Left forelimb (tissue), 1 donor: ENCODE measurements at regions not wholly inside any gene's neighbourhood (a gene's known extent, or its start where the extent isn't known, plus 50 kb on each side); places are given as distances from the start of the nearest gene placed in this dataset.
A peak's percentile ranks its signal among the peaks of the same experiment; 100 is the strongest.
"Not testable (repeated sequence)": the region's sequence is repeated elsewhere in the genome, so short reads cannot be mapped to it uniquely, and the experiment has no call there.

Source experiments
- DNase-seq: peaks from one replicate; pipeline ENCODE4 v3.0.0-alpha.2; 2018; ENCODE audit warnings: low spot score

DNA sequence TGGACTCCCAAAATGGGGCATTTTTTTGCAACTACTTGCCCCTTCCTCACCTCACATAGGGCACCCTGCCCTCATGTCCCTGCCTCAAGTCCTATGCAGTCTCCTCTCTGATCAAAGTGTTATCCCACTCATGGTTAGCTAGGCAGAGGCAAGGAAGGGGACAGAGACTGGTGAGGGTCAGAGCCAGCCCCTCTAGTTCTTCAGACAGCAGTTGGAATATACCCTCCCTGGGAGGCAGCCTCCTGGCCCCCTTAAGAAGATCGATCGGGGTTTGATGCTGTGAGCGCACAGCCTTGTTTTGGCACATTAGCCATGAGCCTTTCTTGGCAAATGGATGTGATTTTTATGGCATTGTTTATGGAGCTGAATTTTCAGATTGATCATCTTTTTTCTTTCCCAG, 436.9 kb downstream of the BUD13 start:
- DNase-seq: no peak

DNA sequence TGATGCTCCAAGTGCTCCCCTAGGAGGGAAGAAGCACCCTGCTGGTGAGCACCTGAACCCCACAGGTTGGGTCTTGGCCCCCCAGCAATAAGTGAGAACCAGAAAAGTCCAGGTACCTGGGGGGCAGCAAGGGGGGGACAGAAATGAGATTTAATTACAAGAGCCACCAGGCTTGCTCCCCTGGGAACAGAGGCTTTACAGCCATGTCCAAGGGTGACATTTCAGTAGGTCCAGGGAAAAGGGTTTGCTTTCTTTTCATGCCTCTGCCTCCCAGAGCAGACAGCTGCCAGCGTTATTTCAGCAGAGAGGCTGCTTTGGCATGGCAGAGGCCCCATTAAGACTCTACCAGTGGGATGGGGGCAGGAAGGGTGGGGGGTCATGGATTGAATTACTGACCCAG, 437.7 kb downstream of the BUD13 start:
- DNase-seq: no peak

DNA sequence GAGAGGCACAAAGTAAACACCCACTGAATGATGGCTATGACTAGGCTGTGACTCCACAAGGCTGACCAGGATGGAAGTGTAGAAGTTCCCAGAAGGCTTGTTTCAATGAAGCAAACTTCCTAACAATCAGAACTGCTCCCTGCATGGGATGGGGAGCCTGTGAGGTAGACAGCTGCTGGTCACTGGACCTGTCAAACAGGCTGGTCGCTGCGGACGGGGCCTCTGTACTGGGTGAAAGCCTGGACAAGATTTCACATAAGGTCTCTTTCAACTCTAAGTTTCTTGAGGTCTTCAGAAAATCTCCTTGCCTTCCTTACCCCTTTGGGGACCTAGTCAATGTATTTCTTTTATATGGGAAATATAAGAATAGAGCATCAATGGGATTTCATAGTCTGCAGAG, 438.2 kb downstream of the BUD13 start:
- DNase-seq: no peak

DNA sequence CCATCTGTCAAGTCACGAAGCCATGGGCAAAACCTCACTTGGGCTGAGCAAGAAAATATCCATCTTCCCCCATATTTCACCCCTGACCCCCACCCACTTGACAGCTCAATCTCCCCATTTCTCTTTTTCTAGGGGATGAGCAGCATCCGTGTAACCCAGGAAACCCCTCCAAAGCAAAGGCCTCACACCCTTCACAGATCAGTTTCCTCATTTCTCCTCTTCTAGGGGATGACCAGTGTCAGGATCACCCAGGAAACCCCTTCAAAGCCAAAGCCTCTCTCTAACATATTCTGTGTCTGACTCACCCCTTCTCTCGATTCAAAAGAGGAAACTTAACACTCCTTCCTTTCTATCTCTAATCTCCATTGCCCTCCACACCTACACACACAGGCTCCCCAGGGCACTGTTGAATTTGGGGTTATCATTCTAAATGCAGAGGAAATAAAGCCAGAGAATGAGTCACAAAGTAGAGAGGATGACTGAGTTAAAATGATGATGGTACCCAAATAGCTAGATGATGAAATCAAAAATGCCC, 439.7 kb downstream of the BUD13 start:
- DNase-seq: no peak

DNA sequence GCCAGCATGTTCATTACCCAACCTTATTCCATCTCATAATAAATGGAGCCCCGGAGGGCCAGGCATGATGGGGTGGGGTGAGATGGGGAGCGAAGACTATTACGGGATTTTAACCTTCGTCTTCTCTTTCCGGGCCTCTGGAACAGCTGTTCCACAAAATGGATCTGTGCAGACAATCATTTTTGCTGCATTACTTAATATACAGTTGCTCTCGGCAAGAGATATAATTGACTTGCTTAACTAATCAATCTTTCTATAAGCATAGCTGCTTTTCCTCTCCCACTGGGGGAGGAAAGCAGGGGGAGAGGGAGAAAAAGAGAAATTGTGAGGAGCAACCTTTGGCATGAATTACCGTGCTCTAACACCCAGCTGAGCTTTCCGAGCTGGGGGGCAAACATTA, 440.4 kb downstream of the BUD13 start:
- no peak for DNase-seq

DNA sequence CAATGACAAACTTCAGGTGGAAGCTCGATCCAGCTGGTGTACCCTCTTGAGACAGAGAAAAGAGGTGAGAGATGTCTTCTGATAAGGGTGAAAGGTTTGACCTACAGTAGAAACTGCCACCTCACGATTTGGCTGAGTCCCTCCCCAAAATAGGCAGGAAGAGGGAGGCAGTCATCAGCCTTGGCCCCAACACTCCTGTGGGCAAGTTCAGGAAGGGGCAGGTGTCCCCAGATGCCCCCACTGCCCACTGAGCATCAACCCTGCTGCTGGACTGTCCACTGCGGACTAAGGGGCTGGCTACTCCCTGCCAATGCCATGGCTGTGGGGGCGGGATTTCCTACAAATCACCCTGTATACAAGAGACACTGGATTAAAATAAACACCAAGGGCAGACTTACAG, 441.4 kb downstream of the BUD13 start:
- DNase-seq: no peak

DNA sequence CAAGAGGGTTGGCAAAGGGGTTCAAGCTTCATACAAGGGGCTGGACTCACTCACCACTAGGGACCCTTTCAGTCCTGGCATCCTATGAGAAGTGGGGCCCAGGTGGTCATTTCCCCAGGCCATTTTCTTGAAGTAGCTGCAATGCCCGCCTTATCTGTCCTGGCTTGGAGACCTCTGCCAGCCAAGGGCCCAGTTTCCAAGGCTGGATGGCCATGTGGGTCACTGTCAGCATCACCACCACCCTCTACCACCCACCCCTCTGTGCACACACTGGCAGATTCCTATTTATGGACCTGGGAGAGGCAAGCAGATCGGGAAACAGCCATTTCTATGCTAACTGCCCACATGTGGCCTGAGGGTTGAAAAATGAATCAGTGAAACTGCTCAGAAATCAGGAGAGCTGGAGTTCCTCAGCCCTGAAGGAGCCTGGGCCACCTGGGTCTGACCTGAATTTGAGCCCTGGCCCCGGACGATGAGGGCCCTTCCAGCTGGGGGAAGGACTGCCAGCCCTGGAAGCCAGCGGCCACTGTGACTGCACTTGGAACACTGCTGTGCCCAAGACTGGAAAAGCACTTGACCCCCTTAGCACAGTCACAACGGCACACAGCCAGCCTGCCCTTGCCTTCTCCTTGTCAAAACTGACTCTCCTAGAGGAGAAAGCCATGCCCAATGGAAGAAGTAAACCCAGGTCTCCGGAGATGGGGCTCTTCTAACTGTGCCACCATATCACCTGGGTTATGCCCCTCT, 442.2 kb downstream of the BUD13 start:
- DNase-seq: no peak

DNA sequence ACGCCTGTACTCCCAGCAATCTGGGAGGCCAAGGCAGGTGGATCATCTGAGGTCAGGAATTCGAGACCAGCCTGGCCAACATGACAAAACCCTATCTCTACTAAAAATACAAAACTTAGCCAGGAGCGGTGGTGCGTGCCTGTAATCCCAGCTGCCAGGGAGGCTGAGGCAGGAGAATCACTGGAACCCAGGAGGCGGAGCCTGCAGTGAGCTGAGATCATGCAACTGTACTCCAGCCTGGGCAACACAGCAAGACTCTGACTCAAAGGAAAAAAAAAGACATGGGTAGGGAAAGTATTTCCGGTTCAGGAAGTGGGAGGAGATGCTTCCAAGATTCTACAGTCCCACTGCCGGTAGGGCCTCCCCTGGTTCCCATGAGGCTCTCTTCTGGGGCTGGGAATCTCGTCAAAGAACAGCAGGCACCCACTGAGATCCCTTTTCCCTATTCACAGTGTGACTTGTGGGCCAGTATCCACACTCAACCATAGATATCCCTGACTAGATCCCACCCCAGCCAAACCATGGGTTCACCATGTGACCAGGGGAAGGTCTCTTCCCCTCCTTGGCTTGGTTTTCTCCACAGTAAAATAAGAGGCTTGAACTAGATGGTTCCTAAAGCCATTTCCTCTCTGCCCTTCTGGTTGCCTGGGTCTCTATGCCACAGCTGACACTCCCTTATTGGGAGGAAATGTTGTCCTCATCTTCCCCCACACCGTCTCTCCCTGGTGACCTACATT, 443.3 kb downstream of the BUD13 start:
- no peak for DNase-seq

DNA sequence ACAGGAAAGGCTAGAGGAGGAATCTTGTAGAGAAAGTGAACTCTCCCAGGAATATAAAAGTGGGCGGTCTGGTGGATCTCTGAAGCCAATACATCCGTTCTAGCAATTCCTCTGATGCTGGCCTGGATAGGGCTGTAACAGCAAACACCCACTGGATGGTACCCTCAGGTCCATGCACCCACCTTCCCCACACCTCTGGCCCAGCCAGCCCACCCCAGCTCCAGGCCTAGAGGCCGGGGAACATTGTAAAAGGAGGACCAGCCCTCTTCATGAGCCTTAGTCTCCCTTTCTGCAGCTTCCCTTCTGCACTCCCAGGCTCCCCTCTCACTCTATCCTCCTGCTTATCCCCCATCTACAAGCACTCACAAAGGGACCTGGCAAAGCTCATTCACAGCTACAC, 443.9 kb downstream of the BUD13 start:
- DNase-seq: no peak

DNA sequence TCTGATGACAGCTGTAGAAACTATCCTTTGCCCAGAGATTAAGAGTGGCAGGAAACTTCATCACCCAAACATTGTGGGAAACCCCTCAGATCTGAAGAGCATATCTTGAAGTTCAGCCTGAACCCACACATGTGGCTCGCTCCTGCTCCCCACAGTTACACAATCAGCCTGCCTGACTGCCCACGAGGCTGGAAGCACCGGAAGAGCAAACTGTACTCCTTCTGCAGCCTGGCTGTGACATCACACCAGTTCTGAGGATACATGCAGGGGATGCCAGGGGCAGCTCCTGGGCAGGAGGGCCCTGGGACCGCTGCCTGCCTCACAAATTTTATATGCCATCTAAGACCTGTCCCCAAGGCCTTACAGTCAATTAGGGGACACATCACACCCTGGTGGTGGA, 444.4 kb downstream of the BUD13 start:
- no peak for DNase-seq

DNA sequence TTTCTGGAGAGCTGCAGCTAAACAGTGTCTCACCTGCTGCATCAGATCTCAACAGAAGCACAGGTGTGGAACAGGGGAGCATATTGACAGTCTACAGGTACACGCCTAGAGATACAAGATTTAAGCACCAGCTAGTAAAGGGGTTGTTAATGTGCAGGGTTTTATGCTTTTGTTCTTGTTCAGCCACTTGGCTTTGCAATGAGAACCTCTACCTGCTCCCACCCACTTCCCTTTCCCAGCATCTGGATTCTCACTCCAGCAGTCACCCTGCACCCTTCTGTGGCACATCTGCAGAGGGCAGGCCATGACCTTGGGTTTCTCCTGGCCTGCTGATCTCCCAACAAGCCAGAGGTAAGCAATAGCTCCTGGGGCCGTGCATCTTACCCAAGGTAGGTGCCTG, 446.6 kb downstream of the BUD13 start:
- DNase-seq: no peak

DNA sequence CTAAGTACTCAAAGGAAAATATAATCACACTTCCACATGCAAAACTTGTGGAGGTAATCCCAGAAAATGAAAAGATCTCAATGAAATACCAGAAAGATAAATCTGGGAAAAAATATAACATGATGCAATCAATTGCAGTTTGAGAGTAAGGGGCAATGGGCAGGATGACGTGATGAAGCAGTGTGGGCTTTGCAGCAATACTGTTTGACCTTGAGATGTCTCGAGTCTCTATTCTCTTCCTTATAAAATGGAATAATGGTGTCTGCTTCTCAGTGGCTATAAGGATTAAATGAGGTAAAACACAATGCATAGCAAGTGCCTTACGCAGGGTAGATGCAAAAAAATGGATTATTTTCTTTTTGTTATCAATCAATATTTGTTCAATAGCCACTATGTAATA, 447.5 kb downstream of the BUD13 start:
- DNase-seq: no peak

DNA sequence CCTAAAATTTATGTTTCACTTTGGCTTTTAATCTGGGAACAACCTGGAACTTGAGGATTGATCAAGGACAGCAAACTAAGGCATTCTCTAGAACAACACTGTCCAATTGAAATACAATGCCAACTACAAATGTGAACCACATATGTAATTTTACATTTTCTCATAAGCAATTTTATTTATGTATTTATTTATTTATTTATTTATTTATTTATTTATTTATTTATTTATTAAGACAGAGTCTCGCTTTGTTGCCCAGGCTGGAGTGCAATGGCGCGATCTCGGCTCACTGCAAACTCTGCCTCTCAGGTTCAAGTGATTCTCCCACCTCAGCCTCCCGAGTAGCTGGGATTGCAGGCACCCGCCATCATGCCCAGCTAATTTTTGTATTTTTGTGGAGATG, 448.7 kb downstream of the BUD13 start:
- DNase-seq: not testable (repeated sequence)

DNA sequence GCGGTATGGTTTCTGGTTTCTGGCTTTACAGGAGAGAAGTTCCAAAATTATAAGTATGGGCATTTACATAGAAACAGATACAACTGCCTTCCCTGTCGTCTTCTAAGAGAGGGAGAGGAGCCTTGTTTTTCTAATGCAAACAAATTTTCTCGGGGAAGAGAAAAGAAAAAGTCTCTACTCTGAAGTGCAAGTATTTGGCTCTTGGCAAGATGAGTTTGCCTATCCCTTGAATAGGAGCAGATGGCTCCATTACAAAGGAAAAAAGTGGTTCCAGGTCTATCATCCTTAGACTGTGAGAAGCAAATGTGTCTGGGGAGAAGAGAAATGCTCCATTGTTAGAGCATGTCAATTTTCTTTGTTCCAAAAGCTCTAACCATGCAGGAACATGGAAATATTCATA, 455.6 kb downstream of the BUD13 start:
- no peak for DNase-seq

DNA sequence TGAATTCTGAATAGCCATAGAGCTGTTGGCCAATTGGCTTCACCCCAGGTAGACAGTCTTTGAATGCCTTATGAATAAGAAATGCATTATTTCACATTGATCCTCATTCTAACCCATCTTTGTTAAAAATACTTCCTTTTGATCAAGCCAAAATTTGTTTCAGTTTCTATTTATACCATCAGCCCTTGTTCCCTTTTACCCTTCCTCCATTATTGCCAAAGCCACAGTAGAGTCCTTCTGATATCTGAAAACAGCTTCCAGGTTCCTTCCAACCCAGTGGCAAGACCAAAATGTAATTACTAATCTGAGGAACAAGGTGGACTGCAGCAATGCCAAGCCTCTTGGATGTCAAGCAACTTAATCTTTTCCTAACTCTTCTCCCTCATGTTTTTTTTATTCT, 458.8 kb downstream of the BUD13 start:
- no peak for DNase-seq

DNA sequence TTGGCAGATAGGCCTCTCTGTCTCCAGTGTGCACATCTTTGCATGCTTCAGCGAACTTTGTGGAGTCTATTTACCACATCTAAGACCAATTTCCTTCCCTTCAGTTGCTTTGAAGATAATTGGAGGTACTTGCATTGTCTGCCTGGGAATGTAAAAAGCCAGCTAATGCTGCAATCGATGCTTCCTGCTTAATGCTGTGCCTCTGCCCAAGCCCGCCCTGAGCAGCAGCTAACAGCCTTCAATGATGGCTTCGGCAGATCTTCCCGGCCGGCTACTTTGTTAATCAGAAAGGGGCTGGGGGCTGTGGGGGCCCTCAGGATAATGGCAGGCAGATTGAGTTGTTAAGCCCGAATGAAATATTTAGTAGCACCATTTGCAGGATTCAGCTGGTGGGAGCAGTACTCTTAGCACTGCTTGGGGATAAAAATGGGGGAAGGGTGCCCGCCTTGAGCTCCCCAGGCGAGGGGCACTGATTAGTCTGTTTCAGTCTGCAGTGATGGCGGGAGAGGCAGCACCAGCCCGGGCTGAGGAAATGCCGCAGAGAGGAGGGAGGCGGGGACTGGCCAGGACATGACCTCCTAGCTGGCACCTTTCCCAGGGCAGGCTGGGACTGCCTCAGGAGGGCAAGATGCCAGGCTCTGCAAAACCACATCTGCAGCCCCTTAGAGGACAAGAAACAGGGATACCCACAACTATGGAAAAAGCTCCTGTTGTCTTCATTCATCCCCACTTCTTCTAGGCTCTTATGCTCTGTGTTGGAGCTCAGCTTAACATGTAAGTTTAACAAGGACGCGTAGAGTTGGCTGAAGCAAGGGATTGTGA, 460.0 kb downstream of the BUD13 start:
- DNase-seq: peak; percentile 80

DNA sequence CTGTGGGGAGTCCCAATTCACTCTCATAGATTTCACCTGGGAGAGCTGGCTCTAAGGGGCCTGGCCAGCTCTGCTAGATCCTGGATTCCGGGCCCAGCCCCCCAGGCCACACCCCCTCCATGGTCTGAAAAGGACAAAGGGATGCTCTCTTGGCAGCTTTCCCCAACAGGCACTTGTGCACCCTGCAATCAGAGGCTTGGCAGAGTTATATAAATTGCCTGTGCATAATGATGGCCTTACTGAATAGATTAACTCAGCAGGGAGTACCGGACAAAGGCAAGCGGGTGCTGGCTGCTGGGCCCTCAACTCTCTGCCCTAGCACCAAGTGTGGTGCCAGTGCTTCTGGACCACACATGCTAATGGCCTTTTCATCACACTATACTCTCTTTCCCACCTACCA, 461.6 kb downstream of the BUD13 start:
- no peak for DNase-seq

DNA sequence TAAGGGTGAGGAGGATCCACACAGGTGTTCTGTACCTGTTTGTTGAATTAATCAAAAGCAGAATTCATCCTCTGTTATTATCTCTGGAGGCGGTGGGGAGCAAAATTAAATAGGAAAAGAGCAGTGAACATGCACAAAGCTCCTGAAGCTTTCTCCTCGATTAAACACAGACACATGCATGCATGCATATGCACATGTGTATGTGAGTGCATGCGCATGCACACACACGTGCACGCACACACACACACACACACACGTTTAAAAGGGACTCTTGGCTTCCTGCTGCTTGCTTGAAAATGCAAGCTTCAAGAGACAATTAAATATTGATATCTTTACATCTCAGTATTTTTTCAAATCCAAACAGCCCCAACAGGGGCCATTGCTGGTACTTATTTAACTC, 462.1 kb downstream of the BUD13 start:
- no peak for DNase-seq

DNA sequence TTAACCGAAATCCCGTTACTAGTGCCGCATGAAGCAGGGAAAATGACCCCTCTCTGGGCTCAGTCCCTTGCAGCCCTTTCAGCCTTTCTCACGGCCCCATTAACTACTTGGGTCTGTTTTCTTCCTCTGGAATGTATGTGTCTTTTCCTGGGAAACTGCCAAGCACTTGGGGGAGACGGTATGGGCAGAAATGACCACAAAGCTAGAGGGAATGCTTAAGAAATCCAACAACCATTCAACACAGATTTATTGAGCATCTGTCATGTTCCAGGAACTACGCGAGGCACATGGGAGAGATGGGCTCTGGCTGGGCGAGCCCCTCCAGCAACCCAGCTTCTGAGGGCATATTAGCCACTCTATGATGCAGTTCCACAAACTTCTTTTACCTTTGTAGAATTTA, 462.6 kb downstream of the BUD13 start:
- no peak for DNase-seq

DNA sequence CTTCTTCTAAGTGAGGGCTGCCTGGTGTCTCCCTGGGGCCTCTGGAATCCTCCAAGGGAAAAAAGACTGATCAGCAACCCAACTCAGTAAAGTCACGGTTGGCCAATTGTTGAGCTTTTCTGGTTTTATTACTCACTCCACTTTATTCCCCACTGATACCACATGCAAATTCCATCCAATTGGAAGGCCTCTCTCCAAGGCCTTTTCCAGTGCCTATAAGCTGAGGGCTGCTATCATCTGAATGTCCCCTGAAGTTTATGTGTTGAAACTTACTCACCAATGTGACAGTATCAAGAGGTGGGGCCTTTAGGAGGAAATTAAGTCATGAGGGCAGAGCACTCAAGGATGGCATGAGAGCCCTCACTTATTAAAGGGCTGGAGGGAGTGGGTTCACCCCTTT, 463.3 kb downstream of the BUD13 start:
- DNase-seq: no peak

DNA sequence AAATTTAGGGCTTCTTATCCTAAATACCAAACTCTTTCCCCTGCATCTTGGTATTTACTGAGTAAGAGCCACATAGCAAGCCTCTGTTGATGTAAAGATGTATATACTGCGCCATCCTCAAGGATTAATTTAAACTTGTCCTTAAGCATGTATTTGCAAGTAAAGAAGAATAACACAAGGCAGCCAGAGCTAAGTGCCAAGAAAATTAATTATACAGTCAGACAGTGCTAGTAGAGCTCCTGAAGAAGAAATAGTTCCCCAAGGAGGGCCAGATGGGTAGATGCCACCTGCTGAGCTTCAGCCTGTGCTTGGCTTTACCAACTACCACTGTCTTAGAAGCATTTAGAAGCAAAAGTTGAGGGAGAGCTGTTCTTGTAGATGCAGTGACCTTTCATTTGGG, 470.0 kb downstream of the BUD13 start:
- DNase-seq: no peak

DNA sequence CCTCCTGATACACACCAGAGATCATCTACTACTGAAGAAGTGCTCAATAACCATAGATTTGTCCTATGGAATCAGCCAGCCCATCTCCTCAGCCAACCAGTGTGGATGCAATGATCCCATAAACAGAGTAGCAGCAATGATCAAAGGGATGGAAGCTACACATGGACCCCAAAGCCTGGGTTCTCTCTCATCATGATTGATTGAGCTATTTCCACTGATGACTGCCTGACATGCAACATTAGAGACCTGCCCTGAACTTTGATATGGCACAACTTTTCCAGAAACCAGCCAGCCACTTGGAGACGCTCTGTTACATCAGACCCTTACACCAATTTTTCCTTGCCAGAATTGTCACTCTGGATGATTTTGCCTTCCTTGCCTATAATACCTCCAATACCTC, 471.6 kb downstream of the BUD13 start:
- DNase-seq: no peak

DNA sequence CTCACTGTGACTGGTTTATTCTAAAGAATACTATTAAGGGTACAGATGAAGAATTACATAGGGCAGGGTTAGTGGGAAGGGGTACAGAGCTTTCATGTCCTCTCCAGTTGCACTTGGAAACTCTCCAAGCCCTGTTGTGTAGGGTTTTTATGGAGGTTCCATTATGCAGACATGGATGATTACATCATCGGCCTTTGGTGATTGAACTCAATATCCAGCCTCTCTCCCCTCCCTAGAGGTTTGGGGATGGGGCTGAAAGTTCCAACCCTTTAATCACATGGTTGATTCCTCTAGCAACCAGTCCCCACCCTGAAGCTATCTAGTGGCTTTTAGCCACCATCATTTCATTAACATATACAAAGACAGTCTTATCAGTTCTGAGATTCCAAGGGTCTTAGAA, 472.6 kb downstream of the BUD13 start:
- no peak for DNase-seq
